ENCODE measurements at regions not wholly inside any gene's neighbourhood (a gene's known extent, or its start where the extent isn't known, plus 50 kb on each side); places are given as distances from the start of the nearest gene placed in this dataset.

DNA sequence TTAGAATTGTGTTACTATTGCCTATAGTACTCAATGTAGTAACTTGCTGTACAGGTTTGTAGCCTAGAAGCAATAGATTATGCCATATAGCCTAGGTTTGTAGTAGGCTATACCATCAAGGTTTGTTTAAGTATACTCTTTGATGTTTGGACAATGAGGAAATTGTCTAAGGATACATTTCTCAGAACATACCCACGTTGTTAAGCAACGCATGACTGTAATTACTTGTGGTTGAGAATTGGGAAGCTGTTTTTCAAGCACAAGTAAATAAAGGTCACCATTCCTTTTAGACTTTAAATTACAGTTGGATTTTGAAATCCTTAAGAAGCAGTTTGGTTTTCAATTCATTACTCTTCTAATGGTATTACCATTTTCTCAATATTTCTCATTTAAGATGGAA is 89.8 kb upstream of the KCNH7 start:
- FAIRE-seq (no peak), DNase-seq (ENCODE audit: low read depth in 1 of 2, low spot score in 1 of 2) (no peak), ATAC-seq (no peak)
- Histone ChIP-seq H3K9me3 (no peaks in the 10 kb centered on the region), H3K4me3 (no peak overlapping the region), H3K27ac (no peak overlapping the region), H3K4me1 (peaks cover 27% of the 10 kb centered on the region; the same call in 2 of the 3 replicates), H3K4me2 (no peak overlapping the region)
- CTCF ChIA-PET, result no interaction called here
- WGBS (ENCODE audit: missing lambda C conversion rate), result 47% methylated on average over 2 of the region's 2 CpGs
- TF ChIP-seq NPAS2 (CRISPR knock-in tag; IDR thresholded peaks at IDR 0.05; ENCODE audit: borderline replicate concordance) (no peak), MAZ (IDR thresholded peaks at IDR 0.05; ENCODE audit: borderline replicate concordance, low read depth, low read length) (no peak), POLR2AphosphoS2 (conservative IDR thresholded peaks at IDR 0.05; ENCODE audit: low read length) (no peak), HOXB13 (CRISPR knock-in tag; IDR thresholded peaks at IDR 0.05; ENCODE audit: low read depth) (no peak), ZNF302 (CRISPR knock-in tag; IDR thresholded peaks at IDR 0.05) (no peak), TP53 (CRISPR knock-in tag; IDR thresholded peaks at IDR 0.05) (no peak), FOSL2 (IDR thresholded peaks at IDR 0.05) (no peak), FOSL2 (CRISPR knock-in tag; IDR thresholded peaks at IDR 0.05) (no peak), MYC (IDR thresholded peaks at IDR 0.05; ENCODE audit: borderline replicate concordance, low read length) (no peak), CBX8 (IDR thresholded peaks at IDR 0.05) (no peak), CHD2 (IDR thresholded peaks at IDR 0.05; ENCODE audit: low read length, partially characterized antibody) (no peak), FOXS1 (CRISPR knock-in tag; IDR thresholded peaks at IDR 0.05) (no peak), FOSB (CRISPR knock-in tag; IDR thresholded peaks at IDR 0.05) (no peak), ATOH8 (CRISPR knock-in tag; IDR thresholded peaks at IDR 0.05; ENCODE audit: low read depth) (no peak), ZC3H11A (IDR thresholded peaks at IDR 0.05) (no peak), GATA3 (IDR thresholded peaks at IDR 0.05; ENCODE audit: borderline replicate concordance) (no peak), ZSCAN20 (CRISPR knock-in tag; IDR thresholded peaks at IDR 0.05) (no peak), BHLHE40 (IDR thresholded peaks at IDR 0.05; ENCODE audit: low read depth, low read length) (no peak)
- TF ChIP-seq, protein P1, sequence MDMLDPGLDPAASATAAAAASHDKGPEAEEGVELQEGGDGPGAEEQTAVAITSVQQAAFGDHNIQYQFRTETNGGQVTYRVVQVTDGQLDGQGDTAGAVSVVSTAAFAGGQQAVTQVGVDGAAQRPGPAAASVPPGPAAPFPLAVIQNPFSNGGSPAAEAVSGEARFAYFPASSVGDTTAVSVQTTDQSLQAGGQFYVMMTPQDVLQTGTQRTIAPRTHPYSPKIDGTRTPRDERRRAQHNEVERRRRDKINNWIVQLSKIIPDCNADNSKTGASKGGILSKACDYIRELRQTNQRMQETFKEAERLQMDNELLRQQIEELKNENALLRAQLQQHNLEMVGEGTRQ (IDR thresholded peaks at IDR 0.05), result no peak
- TF ChIP-seq, protein P2, sequence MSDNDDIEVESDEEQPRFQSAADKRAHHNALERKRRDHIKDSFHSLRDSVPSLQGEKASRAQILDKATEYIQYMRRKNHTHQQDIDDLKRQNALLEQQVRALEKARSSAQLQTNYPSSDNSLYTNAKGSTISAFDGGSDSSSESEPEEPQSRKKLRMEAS (IDR thresholded peaks at IDR 0.05), result no peak
- POLR2A ChIA-PET, result no interaction called here

DNA sequence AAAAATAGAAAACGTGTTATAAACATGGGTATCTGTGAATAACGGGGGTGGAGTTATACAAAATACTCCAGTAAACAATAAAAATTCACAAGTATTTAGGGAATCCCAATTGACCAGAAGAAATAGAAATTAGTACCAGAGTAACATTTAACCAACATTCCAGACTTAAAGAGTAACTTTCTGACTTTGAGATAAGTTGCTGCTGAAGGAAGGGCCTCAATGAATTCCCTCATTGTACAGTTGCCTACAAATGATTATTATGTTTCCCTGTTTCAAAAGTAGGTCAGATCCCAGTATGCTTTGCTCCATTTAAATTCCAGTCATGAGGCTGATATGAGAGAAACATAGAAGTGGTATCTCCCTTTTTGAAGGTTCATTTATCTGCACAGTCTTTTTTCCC is 88.3 kb upstream of the KCNH7 start:
- DNase-seq (ENCODE audit: low read depth in 1 of 2, low spot score in 1 of 2), result no peak
- no peak for FAIRE-seq
- Histone ChIP-seq H3K4me1 (peaks cover 27% of the 10 kb centered on the region; the same call in 2 of the 3 replicates), H3K27ac (peak overlapping the region; percentile 44 to 50; a peak in 4 of 6 replicates), H3K4me3 (no peak overlapping the region), H3K9me3 (no peaks in the 10 kb centered on the region), H3K4me2 (peak overlapping the region; percentile 44)
- ChIA-PET POLR2A (no interaction called here), CTCF (no interaction called here)
- TF ChIP-seq TP53 (CRISPR knock-in tag; IDR thresholded peaks at IDR 0.05) (no peak), EHF (CRISPR knock-in tag; IDR thresholded peaks at IDR 0.05) (no peak), RAD21 (conservative IDR thresholded peaks at IDR 0.05 in 1 of 2, IDR thresholded peaks at IDR 0.05 in 1 of 2) (no peak), JUNB (IDR thresholded peaks at IDR 0.05) (no peak), E2F6 (IDR thresholded peaks at IDR 0.05; ENCODE audit: borderline replicate concordance, low read depth) (no peak), HES2 (IDR thresholded peaks at IDR 0.05) (no peak), ESRRA (IDR thresholded peaks at IDR 0.05; ENCODE audit: borderline replicate concordance, low read length) (no peak)
- TF ChIP-seq, protein P3, sequence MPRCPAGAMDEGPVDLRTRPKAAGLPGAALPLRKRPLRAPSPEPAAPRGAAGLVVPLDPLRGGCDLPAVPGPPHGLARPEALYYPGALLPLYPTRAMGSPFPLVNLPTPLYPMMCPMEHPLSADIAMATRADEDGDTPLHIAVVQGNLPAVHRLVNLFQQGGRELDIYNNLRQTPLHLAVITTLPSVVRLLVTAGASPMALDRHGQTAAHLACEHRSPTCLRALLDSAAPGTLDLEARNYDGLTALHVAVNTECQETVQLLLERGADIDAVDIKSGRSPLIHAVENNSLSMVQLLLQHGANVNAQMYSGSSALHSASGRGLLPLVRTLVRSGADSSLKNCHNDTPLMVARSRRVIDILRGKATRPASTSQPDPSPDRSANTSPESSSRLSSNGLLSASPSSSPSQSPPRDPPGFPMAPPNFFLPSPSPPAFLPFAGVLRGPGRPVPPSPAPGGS (IDR thresholded peaks at IDR 0.05), result no peak
- TF ChIP-seq, protein P1 (IDR thresholded peaks at IDR 0.05), result no peak
- ATAC-seq, result no peak
- 25% methylated on average over 2 of the region's 2 CpGs for WGBS (ENCODE audit: missing lambda C conversion rate)

Measured in A549 (cell line).